Activated CD4-positive, alpha-beta T cell treated with anti-CD3 and anti-CD28 coated beads, Interleukin-2, amount 50 U/mL, for 16 hours (primary cell): ENCODE measurements at regions not wholly inside any gene's neighbourhood (a gene's known extent, or its start where the extent isn't known, plus 50 kb on each side); places are given as distances from the start of the nearest gene placed in this dataset.

Experiments
- DNase-seq: peaks from one replicate; pipeline ENCODE4 v3.0.0-alpha.2; 2020

DNA sequence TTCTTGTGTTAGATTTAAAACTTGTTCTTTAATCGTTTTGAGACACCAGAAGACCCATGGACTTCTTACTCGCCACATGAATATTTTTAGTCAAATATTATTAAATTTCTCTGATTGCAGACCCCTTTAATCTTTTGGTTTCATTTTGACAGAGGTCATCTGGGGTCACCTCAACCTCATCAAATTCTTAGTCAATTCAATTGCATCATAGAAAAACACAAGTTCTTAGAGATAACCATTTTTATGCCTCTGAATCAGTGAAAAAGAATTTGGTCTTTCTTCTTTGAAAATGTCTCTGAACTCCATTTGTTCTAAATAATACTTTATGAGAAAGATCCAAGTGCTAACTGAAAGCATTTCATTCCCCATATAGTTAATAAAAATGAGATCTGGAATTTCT, 55.2 kb upstream of the CBLN4 start:
- no peak for DNase-seq

DNA sequence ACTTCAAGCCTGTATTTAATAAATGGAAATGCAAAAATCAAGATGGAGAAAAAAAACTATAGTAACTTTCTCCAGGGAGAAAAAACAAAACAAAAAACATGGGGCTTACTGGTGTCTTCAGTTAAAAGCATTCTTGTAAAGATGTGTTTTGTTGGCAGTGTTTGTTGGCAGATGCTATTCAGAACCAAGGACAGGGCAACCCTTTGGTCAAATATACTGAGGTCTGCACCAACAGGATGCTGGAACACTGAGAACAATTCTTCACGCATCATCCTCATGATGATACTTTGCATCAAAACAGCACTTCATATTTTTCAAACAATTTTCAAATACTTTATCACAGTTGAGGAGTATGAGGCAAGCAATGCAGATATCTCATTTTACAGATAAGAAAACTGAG, 63.7 kb upstream of the CBLN4 start:
- DNase-seq: no peak

DNA sequence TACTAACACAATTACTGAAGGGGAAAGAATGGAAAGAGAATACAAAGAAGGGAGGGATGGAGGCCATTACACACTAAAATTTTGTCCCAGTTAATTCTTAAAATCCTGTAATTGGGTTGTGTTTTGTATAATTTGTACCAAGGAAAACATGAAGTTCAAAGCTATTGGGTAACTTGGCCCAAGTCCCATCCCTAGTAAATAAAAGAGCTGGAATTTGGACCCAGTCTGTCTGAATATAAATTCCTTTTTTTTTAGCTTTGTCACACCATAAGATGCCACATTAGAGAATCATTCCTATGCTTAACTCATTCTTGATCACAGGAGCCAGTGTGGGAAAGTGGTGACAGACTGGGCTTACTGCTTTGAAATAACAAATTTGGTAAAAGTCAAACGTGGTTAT, 66.8 kb upstream of the CBLN4 start:
- no peak for DNase-seq

DNA sequence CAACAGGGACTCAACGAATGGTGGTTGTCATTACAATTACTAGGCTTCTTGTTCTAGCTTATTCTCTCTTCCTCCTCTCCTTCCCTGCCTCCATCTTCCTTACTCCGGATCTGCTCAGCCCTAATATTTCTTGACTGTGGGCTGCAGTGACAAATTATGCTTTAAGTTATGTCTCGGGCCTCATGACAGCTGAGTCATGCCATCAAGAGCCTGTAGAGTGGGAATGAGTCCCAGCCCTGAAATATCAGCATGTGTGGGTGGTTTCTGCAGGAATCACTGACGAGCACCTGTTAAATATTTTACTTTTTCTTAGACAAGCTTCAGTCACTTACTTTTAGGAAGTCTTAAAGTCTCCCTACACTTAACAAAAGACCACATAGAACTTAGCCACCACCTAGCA, 83.1 kb upstream of the CBLN4 start:
- DNase-seq: no peak

DNA sequence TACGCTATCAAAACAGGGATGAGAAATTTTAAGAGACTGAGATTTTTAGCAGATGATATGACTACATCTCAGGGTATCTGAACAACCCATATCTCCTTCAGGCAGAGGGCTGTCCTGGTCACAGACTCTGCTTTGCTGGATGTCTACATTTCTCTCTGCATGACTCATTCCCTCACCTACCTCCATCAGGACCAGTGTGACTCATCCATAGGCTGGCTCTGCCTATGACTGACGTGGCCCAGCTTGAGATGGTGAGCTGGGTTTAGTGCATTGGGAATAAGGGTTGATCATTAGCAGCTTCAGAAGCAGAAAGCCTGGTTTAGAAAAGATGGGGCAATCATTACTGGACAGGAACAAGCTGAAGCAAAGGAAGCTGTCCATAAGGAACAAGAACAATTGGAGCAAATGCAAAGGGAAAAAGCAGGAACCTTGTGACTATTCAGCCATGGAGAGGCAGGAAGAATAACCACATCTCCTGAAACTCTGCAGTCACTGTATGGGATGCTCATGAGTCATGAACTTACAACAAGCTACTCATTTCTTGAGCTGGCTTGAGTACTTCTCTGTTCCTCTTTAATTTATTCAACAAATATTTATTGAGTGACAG, 86.4 kb upstream of the CBLN4 start:
- peak; percentile 3 for DNase-seq

DNA sequence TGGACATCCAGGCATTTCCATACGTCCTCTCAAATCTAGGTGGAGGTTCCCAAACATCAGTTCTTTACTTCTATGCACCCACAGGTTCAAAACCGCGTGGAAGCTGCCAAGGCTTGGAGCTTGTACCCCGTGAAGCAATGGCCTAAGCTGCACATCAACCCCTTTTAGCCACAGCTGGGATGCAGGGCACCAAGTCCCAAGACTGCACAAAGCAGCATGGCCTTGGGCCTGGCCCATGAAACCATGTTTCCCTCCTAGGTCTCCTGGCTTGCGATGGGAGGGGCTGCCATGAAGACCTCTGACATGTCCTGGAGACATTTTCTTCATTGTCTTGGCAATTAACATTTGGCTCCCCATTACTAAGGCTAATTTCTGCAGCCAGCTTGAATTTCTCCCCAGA, 88.9 kb upstream of the CBLN4 start:
- no peak for DNase-seq

DNA sequence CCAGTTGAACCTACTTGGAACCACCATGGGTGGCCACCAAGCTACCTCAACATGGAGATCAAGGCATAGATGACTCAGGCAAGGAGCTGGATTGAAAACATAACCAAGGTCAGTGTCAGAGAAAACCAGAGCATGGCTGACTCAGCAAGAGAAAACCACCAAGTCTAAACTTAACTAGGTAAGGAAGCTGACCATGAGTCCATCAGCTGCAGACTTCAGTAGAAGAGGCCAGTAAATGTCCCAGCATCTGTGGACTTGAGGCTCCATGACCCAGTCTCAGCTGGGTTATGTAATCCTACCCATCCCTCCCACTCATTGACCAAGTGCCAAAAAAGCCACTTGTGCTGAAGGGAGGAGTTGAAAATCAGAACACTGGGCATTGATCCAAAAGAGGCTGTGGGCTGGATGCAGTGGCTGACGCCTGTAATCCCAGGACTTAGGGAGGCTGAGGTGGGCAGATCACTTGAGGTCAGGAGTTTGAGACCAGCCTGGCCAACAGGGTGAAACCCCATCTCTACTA, 93.7 kb upstream of the CBLN4 start:
- DNase-seq: no peak

DNA sequence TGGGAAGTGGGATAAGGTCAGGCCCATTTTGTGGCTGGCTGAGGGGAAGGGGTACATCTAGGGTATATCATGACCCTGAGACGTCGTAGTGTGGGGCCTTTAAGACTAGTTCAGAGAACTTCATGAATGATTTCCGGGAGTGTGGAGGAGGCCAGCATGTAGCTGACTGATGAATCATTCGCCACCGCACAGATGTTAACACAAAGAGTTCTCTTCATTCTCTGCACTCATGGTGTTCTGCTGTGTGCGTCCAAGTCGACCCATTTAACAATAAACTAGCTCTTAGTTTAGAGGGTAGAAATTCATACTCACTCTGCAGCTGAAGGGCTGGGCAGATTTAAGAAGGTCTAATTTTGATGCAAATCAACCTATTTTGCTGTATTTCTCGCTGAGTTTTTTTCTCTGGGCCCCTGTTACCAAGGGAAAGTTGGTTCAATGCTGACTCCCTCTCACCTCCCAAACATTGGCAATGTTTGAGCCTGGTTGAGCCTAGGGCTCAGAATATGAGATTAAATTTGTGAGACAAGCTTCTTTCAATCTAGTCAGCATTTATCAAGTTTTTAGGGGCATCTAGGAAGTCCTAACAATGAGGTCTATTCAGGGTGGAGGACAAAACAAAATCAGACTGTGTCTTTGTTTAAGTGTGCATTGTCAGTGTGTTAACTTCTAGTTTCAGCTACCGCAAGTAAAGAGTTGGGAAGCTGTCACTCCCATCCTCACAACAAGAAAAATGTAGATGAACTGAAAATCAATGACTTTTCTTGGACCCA, 106.8 kb upstream of the CBLN4 start:
- no peak for DNase-seq

DNA sequence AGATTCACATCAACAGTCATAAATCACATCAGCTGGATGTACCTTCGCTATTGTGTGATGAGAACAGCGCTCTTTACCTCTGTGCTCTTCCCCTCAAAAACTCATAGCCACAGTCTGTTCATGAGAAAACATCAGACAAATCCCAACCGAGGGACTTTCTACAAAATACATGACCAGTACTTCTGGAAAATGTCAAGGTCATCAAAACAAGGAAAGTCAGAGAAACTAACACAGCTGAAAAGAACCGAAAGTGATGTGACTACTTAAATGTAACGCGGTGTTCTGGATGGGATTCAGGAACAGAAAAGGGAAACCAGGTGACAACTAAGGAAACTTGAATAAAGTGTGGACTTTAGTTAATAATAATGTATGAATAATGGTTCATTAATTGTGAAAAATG, 112.0 kb upstream of the CBLN4 start:
- no peak for DNase-seq

DNA sequence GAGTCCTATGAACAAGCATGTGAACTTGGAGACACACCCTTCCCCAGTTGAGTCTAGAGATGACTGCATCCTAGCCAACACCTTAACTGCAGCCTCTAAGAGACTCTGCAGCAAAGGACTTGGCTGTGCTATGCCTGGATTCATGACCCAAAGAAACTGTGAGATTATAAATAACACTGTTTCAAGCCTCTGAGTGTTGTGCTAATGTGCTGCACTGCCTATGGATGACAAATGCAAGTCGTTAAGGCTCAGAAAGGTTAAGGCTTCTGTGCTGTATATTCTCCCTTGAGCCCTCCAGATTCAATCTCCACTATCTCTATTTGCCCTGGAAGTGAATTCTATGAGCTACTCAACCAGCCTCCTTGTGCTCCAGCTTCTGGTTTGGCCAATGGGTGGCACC, 116.5 kb upstream of the CBLN4 start:
- no peak for DNase-seq

DNA sequence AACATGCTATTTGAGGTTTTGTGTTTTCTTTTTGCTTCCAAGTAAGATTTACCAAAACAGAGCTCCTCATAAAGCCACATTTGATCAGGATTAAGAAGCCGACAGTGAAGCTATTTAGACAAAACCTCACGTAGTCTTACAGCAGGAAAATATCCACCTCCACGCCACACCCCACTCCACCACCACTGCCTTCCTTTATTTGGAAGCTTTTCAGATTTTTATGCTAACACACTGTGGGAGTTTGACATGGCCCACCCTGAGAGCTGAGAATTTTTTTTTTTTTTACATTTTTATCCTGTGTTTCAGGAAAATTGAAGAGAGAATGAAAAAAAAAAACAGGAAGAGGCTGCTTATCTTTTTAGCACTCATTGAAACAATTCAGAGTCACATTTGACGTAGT, 104.8 kb upstream of the MC3R start:
- no peak for DNase-seq

DNA sequence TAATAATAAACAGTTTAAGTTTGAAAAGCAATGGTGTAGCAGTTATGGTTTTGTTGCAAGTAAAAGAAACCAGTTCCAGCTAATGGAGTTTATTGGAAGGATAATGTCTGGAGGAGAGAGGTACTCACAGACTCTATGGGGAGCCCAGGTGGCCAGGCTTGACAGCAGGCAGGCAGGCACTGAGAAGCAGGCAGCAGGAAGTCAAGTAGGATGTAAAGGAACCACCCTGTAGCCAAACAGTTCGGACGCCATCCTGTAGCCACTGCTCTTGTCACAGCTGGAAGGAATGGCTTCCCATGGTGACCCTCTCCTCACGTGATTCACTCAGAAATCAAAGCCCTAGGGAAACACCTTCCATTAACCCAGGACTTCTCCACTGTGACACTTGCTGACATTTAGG, 96.7 kb upstream of the MC3R start:
- no peak for DNase-seq

DNA sequence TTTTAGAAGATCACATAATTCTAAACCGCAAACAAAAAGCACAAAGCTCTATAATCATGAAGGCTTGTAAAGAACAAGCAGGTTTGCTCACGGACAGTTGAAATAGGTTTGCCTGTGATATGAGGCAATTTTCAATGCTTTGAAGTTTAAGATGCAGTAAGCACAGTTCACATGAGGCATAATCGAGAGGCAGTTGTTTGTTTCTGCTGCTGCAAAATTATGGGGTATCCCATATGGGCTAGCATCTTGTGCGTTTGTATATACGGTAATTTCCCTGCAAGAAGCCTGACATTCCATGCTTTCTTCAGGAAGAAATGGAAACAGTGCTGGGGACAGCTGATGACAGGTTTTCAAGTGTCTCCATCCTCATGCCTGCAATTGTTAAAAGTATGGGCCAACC, 94.6 kb upstream of the MC3R start:
- no peak for DNase-seq

DNA sequence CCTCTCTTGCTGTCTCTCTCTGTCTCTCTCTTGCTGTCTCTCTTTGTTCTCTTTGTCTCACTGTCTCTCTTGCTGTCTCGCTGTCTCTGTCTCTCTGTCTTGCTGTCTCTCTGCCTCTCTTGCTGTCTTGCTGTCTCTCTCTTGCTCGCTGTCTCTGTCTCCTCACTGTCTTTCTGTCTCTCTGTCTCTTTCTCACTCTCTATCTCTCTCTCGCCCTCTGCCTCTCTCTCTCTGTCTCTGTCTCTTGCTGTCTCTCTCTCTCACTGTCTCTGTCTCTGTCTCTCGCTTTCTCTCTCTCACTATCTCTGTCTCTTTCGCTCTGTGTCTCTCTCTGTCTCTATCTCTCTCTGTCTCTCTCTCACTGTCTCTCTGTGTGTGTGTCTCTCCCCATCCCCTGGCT, 92.9 kb upstream of the MC3R start:
- DNase-seq: no peak

DNA sequence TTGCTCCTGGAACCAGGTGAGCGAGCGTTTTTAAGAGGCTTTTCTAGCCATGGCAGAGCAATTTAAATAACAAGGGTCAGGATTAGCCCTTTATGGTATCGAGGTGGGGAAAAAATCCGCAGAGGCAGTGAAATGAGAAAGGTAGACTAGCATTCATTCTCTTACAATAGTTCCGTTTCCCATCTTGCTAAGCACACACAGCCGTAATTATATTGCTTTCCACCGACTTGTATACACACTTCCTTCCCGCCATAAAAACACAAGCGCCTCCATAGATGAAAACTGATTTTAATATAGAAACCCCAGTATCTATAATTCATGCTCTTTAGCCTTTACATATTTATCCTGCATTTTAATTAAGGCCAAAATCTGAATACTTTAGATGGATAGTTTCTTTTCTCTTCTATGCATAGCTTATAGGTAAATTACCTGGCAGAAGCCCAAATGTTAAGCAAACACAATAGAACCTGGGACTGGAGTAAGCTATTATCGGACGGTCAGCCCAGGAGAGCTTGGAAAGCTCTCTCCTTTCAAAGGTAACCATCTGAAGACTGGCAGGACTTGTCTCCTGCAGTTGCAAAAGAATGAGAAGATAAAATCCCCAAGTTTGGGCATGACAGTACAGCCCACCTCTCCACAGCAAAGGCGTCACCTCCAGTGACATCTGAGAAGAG, 90.9 kb upstream of the MC3R start:
- DNase-seq: no peak

DNA sequence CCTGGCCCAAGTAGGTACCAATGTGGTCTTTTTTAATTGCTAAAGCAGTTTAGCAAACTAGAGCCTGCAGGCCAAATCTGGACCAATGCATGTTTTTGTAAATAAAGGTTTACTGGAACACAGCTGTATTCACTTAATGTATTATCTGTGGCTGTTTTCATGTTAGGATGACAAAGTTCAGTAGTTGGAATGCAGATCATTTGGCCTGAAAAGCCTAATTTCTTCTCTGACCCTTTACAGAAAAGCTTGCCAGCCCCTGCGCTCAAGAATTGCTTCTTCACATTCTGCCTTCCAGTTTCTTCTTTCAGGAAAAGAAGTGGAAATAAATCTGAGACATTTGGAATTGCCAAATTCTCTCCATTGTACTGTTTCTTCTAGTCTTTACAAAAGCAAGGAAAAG, 90.0 kb upstream of the MC3R start:
- DNase-seq: no peak

DNA sequence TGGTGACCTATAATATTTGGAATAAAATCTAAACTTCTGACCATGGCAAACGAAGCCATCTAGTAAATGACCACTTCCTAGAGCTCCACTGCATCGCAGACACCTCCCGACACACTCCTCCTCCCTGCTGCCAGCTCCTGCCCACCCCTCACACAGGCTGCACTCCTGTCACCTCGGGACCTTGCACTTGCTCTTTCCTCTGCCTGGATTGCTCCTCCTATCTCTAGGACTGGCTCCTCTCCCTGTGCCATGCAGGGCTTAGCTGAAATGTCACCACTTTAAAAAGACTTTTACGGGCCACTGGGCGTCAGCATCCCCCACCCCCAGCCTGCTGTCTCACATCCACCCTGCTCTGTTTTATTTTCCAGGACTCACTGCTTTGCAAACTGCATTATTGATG, 87.6 kb upstream of the MC3R start:
- no peak for DNase-seq

DNA sequence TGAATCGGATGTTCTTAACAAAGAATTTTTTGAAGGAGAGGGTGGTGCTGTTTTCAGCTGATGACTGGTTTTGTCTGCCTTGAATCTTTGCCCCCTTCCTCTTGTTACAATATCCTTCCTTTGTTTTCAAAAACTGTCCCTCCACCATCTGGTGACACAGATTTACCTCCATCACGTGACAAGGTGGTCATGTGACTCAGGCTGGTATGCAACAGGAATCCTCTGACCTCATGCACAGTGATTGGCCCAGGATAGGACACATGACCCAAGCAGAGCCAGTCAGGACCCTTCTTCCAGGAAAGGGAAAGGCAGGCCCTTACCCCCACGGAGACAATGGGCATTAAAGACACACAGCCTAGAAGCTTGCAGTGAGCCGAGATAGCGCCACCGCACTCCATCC, 84.7 kb upstream of the MC3R start:
- no peak for DNase-seq

DNA sequence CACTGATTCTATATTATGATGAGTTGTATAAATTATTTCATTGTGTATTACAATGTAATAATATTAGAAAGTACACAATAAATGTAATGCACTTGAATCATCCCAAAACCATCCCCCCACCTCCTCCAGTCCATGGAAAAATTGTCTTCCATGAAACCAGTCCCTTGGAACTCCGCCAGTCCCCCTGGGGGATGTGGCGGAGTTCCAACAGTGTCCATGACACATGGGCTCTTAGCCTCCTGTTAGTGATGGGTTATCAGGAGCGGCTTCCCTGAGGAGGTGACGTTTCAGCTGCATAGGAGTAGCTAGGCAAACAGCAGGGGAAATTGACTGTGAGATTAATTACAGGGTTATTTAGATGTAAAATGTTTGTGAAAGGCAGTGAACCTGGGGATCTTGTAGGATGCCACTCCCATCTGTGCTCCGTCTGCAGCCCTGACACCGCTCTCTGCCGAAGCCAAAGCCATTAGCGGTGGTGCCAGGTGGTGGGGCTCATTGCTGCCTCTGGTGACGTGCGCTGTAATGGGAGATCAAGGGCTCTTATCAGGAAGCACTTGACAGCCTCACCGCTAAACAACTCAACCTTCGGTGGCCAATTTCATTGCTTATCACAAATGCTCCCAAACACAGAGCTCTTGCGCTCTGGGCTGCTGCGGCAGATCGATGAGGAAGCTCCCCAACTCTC, 81.6 kb upstream of the MC3R start:
- no peak for DNase-seq

DNA sequence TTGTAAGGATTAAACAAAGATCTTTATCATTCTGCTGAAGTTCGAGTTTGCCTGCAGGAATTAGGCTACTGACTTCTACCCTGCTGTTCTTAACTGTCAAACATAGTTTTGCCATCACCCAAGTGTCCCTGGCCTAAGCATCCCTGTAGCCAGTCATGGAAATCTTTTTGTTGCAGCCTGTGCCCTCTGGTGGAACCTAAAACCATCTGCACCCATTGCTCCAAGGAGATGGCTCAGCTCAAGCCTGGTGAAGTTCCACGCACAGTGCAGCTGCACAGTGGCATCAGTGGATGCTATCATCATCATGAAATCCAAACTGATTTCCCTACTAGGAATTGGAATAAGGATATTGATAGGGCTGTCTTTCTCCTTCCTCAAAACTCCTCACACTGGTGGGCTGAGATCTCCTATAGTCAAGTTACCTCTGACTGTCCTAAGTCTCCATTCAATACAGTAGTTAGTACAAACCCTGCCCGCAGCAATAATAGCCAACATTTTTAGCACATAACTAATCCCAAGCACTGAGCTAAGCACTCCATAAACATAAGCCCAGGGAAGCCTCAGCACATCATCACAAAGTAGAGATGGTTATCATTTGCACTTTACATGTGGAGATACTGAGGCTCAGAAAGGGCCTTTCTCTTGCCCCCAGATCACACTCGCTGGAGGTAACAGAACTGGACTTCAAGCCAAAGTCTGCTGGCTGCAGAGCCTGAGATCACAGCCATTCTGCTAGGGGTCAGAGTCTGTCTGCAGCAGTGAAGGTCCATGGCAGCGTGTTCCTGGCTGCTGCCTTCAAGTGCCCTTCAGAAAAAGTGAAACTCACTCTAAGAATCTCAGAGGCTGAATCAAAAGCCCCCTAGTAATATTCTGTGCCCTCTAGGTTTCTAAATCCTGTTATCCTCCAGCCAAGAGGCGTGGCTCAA, 77.2 kb upstream of the MC3R start:
- DNase-seq: no peak

DNA sequence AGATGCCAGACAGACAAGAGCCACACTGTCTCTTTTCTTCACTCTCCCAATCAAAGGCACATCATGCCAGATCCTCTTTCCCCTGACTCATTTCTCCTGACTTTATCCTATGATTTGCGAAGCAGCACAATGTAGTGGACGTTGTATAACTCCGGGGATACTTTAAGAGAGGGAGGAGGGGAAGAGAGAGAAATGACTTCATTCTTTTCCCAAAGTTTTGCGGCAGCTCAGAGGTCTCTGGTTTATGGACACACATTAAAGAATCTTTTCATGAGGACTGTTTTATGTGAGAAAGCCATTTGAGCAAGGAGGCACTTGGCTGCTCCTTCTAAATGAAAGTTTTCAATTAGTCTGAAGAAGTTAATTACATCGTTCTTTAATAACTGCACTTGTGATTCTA, 75.1 kb upstream of the MC3R start:
- DNase-seq: no peak

DNA sequence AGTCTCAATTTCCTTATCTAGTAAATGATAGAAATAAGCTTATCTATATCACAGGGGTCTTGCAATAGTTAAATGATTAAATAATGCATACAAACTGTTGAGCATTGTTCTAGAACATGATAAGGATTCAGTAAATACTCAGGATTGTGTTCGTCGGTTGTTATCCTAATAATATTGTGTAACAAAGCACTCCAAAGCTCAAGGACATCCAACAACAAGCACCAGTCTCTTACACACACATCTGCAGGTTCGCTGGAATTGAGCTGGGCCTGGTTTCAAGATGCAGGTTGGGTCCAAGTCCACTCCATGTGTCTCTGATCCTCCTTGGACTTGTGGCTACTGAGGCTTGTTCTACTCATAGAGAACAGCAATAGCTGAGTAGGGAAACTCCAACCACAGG, 74.1 kb upstream of the MC3R start:
- DNase-seq: no peak

DNA sequence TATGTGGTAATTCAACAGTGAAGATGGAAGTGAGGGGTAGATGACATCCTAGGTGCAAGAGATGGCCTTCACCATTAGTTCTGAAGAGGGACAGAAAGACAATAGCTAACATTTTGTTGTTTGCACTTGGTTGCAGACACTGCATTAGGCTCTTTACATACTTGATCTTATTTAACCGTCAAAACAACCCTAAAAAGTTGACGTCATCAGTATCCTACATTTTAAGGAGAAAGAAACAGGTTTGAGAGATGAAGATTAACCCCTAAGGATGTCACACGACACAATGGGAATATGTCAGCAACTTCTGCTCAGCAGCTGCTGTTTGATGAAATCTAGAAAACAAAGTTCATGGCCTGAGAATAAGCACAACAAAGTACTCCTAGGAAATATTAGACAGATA, 72.6 kb upstream of the MC3R start:
- DNase-seq: no peak
